ENCODE measurements at regions not wholly inside any gene's neighbourhood (a gene's known extent, or its start where the extent isn't known, plus 50 kb on each side); places are given as distances from the start of the nearest gene placed in this dataset.
A peak's percentile ranks its signal among the peaks of the same experiment; 100 is the strongest.

- H3K4me3 ChIP-seq (ENCODE audit: insufficient read depth, low read length, poor library complexity, severe bottlenecking), result no peak overlapping the region
- no peaks in the 10 kb centered on the region for H3K79me2 ChIP-seq (ENCODE audit: insufficient read depth, low read length)
- H3K27ac ChIP-seq (ENCODE audit: low read depth, low read length), result no peak overlapping the region
- H2AFZ ChIP-seq (ENCODE audit: low read depth, low read length, severe bottlenecking), result no peak overlapping the region
- no peaks in the 10 kb centered on the region for H4K20me1 ChIP-seq (ENCODE audit: low read depth, low read length)
- no peaks in the 10 kb centered on the region for H3K36me3 ChIP-seq (ENCODE audit: low read length)
- H3K4me2 ChIP-seq (ENCODE audit: low read depth, low read length, poor library complexity, severe bottlenecking), result no peak overlapping the region
- H3K9me3 ChIP-seq (ENCODE audit: insufficient read depth, low read length), result no peaks in the 10 kb centered on the region
- TF ChIP-seq CTCF (IDR thresholded peaks at IDR 0.05; ENCODE audit: insufficient read depth, low read length, poor library complexity, severe bottlenecking), result no peak
- no peak for TF ChIP-seq EZH2phosphoT487 (conservative IDR thresholded peaks at IDR 0.05; ENCODE audit: low read length)
- no peaks in the 10 kb centered on the region for H3F3A ChIP-seq (ENCODE audit: insufficient read depth)
- H3K9me2 ChIP-seq (replicated peaks; ENCODE audit: insufficient read depth, low read length), result no peaks in the 10 kb centered on the region
- H3K27me3 ChIP-seq (ENCODE audit: low read length), result no peaks in the 10 kb centered on the region
- no peak overlapping the region for H3K9ac ChIP-seq (ENCODE audit: low read length)
Observed at GRCh38 chr12:125329239-125330102, 264.2 kb downstream of the AACS start.

GRCh38 chr12:125330645-125331341 lies 265.6 kb downstream of the AACS start:
- H3K27me3 ChIP-seq (ENCODE audit: low read length), result no peaks in the 10 kb centered on the region
- no peak overlapping the region for H3K4me3 ChIP-seq (ENCODE audit: insufficient read depth, low read length, poor library complexity, severe bottlenecking)
- H3K9ac ChIP-seq (ENCODE audit: low read length), result no peak overlapping the region
- peak overlapping the region; percentile 9 for H3K4me2 ChIP-seq (ENCODE audit: low read depth, low read length, poor library complexity, severe bottlenecking)
- no peak overlapping the region for H2AFZ ChIP-seq (ENCODE audit: low read depth, low read length, severe bottlenecking)
- TF ChIP-seq CTCF (IDR thresholded peaks at IDR 0.05; ENCODE audit: insufficient read depth, low read length, poor library complexity, severe bottlenecking) (peak; percentile 58), EZH2phosphoT487 (conservative IDR thresholded peaks at IDR 0.05; ENCODE audit: low read length) (no peak)
- H3K79me2 ChIP-seq (ENCODE audit: insufficient read depth, low read length), result no peaks in the 10 kb centered on the region
- no peaks in the 10 kb centered on the region for H3K9me2 ChIP-seq (replicated peaks; ENCODE audit: insufficient read depth, low read length)
- H3K9me3 ChIP-seq (ENCODE audit: insufficient read depth, low read length), result no peaks in the 10 kb centered on the region
- no peak overlapping the region for H3K27ac ChIP-seq (ENCODE audit: low read depth, low read length)
- H4K20me1 ChIP-seq (ENCODE audit: low read depth, low read length), result no peaks in the 10 kb centered on the region
- H3F3A ChIP-seq (ENCODE audit: insufficient read depth), result no peaks in the 10 kb centered on the region
- no peaks in the 10 kb centered on the region for H3K36me3 ChIP-seq (ENCODE audit: low read length)

GRCh38 chr12:125331342-125332052 lies 266.3 kb downstream of the AACS start:
- no peaks in the 10 kb centered on the region for H3K27me3 ChIP-seq (ENCODE audit: low read length)
- no peak overlapping the region for H3K27ac ChIP-seq (ENCODE audit: low read depth, low read length)
- H3K9me2 ChIP-seq (replicated peaks; ENCODE audit: insufficient read depth, low read length), result no peaks in the 10 kb centered on the region
- H3K4me2 ChIP-seq (ENCODE audit: low read depth, low read length, poor library complexity, severe bottlenecking), result peak overlapping the region; percentile 9
- no peak for TF ChIP-seq CTCF (IDR thresholded peaks at IDR 0.05; ENCODE audit: insufficient read depth, low read length, poor library complexity, severe bottlenecking)
- TF ChIP-seq EZH2phosphoT487 (conservative IDR thresholded peaks at IDR 0.05; ENCODE audit: low read length), result no peak
- H3K9ac ChIP-seq (ENCODE audit: low read length), result no peak overlapping the region
- H3K79me2 ChIP-seq (ENCODE audit: insufficient read depth, low read length), result no peaks in the 10 kb centered on the region
- H3K4me3 ChIP-seq (ENCODE audit: insufficient read depth, low read length, poor library complexity, severe bottlenecking), result no peak overlapping the region
- no peaks in the 10 kb centered on the region for H3K36me3 ChIP-seq (ENCODE audit: low read length)
- no peaks in the 10 kb centered on the region for H4K20me1 ChIP-seq (ENCODE audit: low read depth, low read length)
- H3K9me3 ChIP-seq (ENCODE audit: insufficient read depth, low read length), result no peaks in the 10 kb centered on the region
- no peak overlapping the region for H2AFZ ChIP-seq (ENCODE audit: low read depth, low read length, severe bottlenecking)
- no peaks in the 10 kb centered on the region for H3F3A ChIP-seq (ENCODE audit: insufficient read depth)
